ENCODE measurements at regions not wholly inside any gene's neighbourhood (a gene's known extent, or its start where the extent isn't known, plus 50 kb on each side); places are given as distances from the start of the nearest gene placed in this dataset.

GRCh38 chr5:152595405-152595804, 190.3 kb upstream of the NMUR2 start:
- H3K4me3 ChIP-seq (ENCODE audit: extremely low read depth in 1 of 4, insufficient read depth in 2 of 4, low read depth in 3 of 4, low read length in 4 of 4), result no peak overlapping the region
- H4K20me1 ChIP-seq (replicated peaks in 1 of 2; ENCODE audit: control insufficient read depth in 1 of 2, insufficient read depth in 2 of 2, low read length in 2 of 2), result no peaks in the 10 kb centered on the region
- no peaks in the 10 kb centered on the region for H3K79me1 ChIP-seq (ENCODE audit: low read depth, low read length)
- no peak overlapping the region for H4K5ac ChIP-seq (ENCODE audit: insufficient read length, low read depth, low read length)
- 94% methylated on average over 1 of the region's 1 CpG; no CpG with 5 or more reads in 1 of the 2 experiments for whole genome bisulfite sequencing, 2 experiments (ENCODE audit: extremely low coverage in 1 of 2, insufficient coverage in 1 of 2, insufficient read length in 1 of 2, insufficient replicate concordance in 2 of 2, low coverage in 1 of 2, low lambda C conversion rate in 2 of 2, missing lambda C conversion rate in 1 of 2)
- H3K56ac ChIP-seq (replicated peaks; ENCODE audit: insufficient read length, low read depth, low read length), result no peak overlapping the region
- no peak overlapping the region for H3K4me2 ChIP-seq (ENCODE audit: insufficient read depth in 1 of 2, low read depth in 2 of 2, low read length in 2 of 2)
- no peak overlapping the region for H2BK20ac ChIP-seq (ENCODE audit: low read length)
- H3K9ac ChIP-seq (replicated peaks in 1 of 4; ENCODE audit: extremely low read depth in 1 of 4, low read depth in 3 of 4, low read length in 3 of 4), result no peak overlapping the region
- no peaks in the 10 kb centered on the region for H3K79me2 ChIP-seq (ENCODE audit: control insufficient read depth in 1 of 2, insufficient read depth in 2 of 2, low read length in 2 of 2)
- H2BK5ac ChIP-seq (ENCODE audit: low read depth, low read length), result no peak overlapping the region
- H2BK15ac ChIP-seq (ENCODE audit: low read length), result no peak overlapping the region
- FAIRE-seq (no peak), DNase-seq (ENCODE audit: low read depth in 1 of 2, low spot score in 2 of 2) (no peak)
- no peaks in the 10 kb centered on the region for H3K36me3 ChIP-seq (ENCODE audit: control insufficient read depth in 2 of 4, insufficient read depth in 4 of 4, low read length in 3 of 4)
- ChIA-PET CTCF (ENCODE audit: partially characterized antibody) (interaction anchor here (1.0 to 1.8 kb wide), 2 partner anchors 237 to 553 kb away, joined by 4 to 7 read pairs; no protein-coding TSS in a partner anchor), POLR2A (ENCODE audit: partially characterized antibody) (no interaction called here)
- no peak overlapping the region for H4K91ac ChIP-seq (replicated peaks; ENCODE audit: insufficient read length, low read length)
- H3K18ac ChIP-seq (ENCODE audit: extremely low read depth, low read length), result no peak overlapping the region
- H4K8ac ChIP-seq (ENCODE audit: extremely low read depth, insufficient read depth, low read length), result no peak overlapping the region
- no peak overlapping the region for H2BK12ac ChIP-seq (ENCODE audit: low read depth, low read length)
- H3K14ac ChIP-seq (ENCODE audit: insufficient read length), result no peak overlapping the region
- H2AK5ac ChIP-seq (ENCODE audit: low read depth, low read length), result no peak overlapping the region
- no peak overlapping the region for H2AFZ ChIP-seq (ENCODE audit: low read length)
- H3K23ac ChIP-seq (ENCODE audit: insufficient read length), result no peak overlapping the region
- no peaks in the 10 kb centered on the region for H3K4me1 ChIP-seq (replicated peaks in 1 of 4; ENCODE audit: control insufficient read depth in 3 of 4, insufficient read depth in 4 of 4, low read length in 3 of 4)
- no peaks in the 10 kb centered on the region for H3K9me3 ChIP-seq (ENCODE audit: insufficient read depth in 2 of 2, low read depth in 1 of 2, low read length in 1 of 2)
- no peak overlapping the region for H2BK120ac ChIP-seq (replicated peaks; ENCODE audit: low read depth, low read length)
- H3K4ac ChIP-seq (replicated peaks; ENCODE audit: insufficient read length, low read depth, low read length), result no peak overlapping the region
- H3K23me2 ChIP-seq (ENCODE audit: low read depth, low read length), result no peaks in the 10 kb centered on the region
- no peaks in the 10 kb centered on the region for H3K27me3 ChIP-seq (replicated peaks in 1 of 4; ENCODE audit: control insufficient read depth in 3 of 4, extremely low read depth in 1 of 4, insufficient read depth in 3 of 4, low read length in 3 of 4)
- no peak overlapping the region for H3K27ac ChIP-seq (ENCODE audit: low read depth, low read length)
- TF ChIP-seq CTBP2 (IDR thresholded peaks at IDR 0.05; ENCODE audit: borderline replicate concordance, insufficient read depth, insufficient read length, low read length) (no peak), TEAD4 (IDR thresholded peaks at IDR 0.05; ENCODE audit: low read depth, low read length) (no peak), ZNF274 (IDR thresholded peaks at IDR 0.05; ENCODE audit: borderline replicate concordance, extremely low read depth, low read length) (no peak), TAF1 (IDR thresholded peaks at IDR 0.05; ENCODE audit: low read depth, low read length) (no peak), SIN3A (conservative IDR thresholded peaks at IDR 0.05 in 1 of 2, IDR thresholded peaks at IDR 0.05 in 1 of 2; ENCODE audit: low read depth in 1 of 2, low read length in 2 of 2) (no peak), BRCA1 (IDR thresholded peaks at IDR 0.05; ENCODE audit: low read depth, low read length) (no peak), GABPA (IDR thresholded peaks at IDR 0.05; ENCODE audit: borderline replicate concordance, insufficient read depth, low read length) (no peak), YY1 (IDR thresholded peaks at IDR 0.05; ENCODE audit: low read depth, low read length) (no peak), ATF3 (IDR thresholded peaks at IDR 0.05; ENCODE audit: insufficient read depth, low read depth, low read length) (no peak), SRF (IDR thresholded peaks at IDR 0.05; ENCODE audit: low read depth, low read length) (no peak), HDAC6 (IDR thresholded peaks at IDR 0.05; ENCODE audit: low read depth, low read length) (no peak), TCF12 (IDR thresholded peaks at IDR 0.05; ENCODE audit: low read depth, low read length) (no peak), TBP (IDR thresholded peaks at IDR 0.05; ENCODE audit: low read depth, low read length) (no peak), RFX5 (IDR thresholded peaks at IDR 0.05; ENCODE audit: borderline replicate concordance, low read depth, low read length) (no peak), POU5F1 (IDR thresholded peaks at IDR 0.05; ENCODE audit: low read depth, low read length) (no peak)
